ENCODE measurements at regions not wholly inside any gene's neighbourhood (a gene's known extent, or its start where the extent isn't known, plus 50 kb on each side); places are given as distances from the start of the nearest gene placed in this dataset.

GRCh38 chr10:121661451-121661851 lies 63.2 kb upstream of the FGFR2 start:
- no peaks in the 10 kb centered on the region for H3K4me1 ChIP-seq (ENCODE audit: control insufficient read depth, insufficient read depth, low read length)
- no peaks in the 10 kb centered on the region for H3K9me3 ChIP-seq (ENCODE audit: control insufficient read depth, insufficient read depth, low read length)
- no peak overlapping the region for H3K9ac ChIP-seq (ENCODE audit: low read depth, low read length)
- no peaks in the 10 kb centered on the region for H3K36me3 ChIP-seq (ENCODE audit: control insufficient read depth, insufficient read depth, low read length)
- H3K27ac ChIP-seq (ENCODE audit: low read depth, low read length): no peak overlapping the region
- H3K27me3 ChIP-seq (ENCODE audit: control insufficient read depth, insufficient read depth, low read length): no peaks in the 10 kb centered on the region
- no peak overlapping the region for H3K4me3 ChIP-seq (ENCODE audit: low read depth, low read length)

GRCh38 chr10:121659236-121659635 lies 61.0 kb upstream of the FGFR2 start:
- Histone ChIP-seq H3K27me3 (ENCODE audit: control insufficient read depth, insufficient read depth, low read length) (no peaks in the 10 kb centered on the region), H3K9me3 (ENCODE audit: control insufficient read depth, insufficient read depth, low read length) (no peaks in the 10 kb centered on the region), H3K36me3 (ENCODE audit: control insufficient read depth, insufficient read depth, low read length) (no peaks in the 10 kb centered on the region), H3K9ac (ENCODE audit: low read depth, low read length) (no peak overlapping the region), H3K4me1 (ENCODE audit: control insufficient read depth, insufficient read depth, low read length) (0 out of 2 replicates have a peak, but pooled peaks cover 3% of the 10 kb centered on the region), H3K27ac (ENCODE audit: low read depth, low read length) (no peak overlapping the region), H3K4me3 (ENCODE audit: low read depth, low read length) (no peak overlapping the region)

DNA sequence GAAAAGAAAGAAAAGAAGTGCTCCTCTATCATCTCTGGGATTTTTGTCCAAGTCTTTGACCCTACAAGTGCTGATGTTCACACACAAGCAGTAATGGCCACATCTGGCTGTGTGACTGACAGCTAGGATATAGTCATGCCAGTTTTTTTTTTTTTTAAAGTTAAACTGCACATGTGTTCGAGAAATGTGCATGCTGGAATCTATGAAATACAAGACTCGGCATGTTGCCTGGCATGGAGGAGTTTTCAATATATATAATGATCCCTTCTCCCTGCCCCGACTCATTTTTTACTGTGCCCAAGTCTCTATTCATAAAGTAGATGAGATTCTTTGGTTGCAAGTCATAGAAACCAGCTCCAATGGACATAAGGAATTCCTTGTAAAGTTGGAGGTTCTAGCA lies 60.4 kb upstream of the FGFR2 start:
- H3K27ac ChIP-seq (ENCODE audit: low read depth, low read length): no peak overlapping the region
- no peak overlapping the region for H3K4me3 ChIP-seq (ENCODE audit: low read depth, low read length)
- H3K9me3 ChIP-seq (ENCODE audit: control insufficient read depth, insufficient read depth, low read length): no peaks in the 10 kb centered on the region
- no peaks in the 10 kb centered on the region for H3K36me3 ChIP-seq (ENCODE audit: control insufficient read depth, insufficient read depth, low read length)
- no peaks in the 10 kb centered on the region for H3K27me3 ChIP-seq (ENCODE audit: control insufficient read depth, insufficient read depth, low read length)
- 0 out of 2 replicates have a peak, but pooled peaks cover 3% of the 10 kb centered on the region for H3K4me1 ChIP-seq (ENCODE audit: control insufficient read depth, insufficient read depth, low read length)
- no peak overlapping the region for H3K9ac ChIP-seq (ENCODE audit: low read depth, low read length)

GRCh38 chr10:121658111-121658510 lies 59.9 kb upstream of the FGFR2 start:
- H3K27me3 ChIP-seq (ENCODE audit: control insufficient read depth, insufficient read depth, low read length): no peaks in the 10 kb centered on the region
- no peaks in the 10 kb centered on the region for H3K36me3 ChIP-seq (ENCODE audit: control insufficient read depth, insufficient read depth, low read length)
- 0 out of 2 replicates have a peak, but pooled peaks cover 3% of the 10 kb centered on the region for H3K4me1 ChIP-seq (ENCODE audit: control insufficient read depth, insufficient read depth, low read length)

DNA sequence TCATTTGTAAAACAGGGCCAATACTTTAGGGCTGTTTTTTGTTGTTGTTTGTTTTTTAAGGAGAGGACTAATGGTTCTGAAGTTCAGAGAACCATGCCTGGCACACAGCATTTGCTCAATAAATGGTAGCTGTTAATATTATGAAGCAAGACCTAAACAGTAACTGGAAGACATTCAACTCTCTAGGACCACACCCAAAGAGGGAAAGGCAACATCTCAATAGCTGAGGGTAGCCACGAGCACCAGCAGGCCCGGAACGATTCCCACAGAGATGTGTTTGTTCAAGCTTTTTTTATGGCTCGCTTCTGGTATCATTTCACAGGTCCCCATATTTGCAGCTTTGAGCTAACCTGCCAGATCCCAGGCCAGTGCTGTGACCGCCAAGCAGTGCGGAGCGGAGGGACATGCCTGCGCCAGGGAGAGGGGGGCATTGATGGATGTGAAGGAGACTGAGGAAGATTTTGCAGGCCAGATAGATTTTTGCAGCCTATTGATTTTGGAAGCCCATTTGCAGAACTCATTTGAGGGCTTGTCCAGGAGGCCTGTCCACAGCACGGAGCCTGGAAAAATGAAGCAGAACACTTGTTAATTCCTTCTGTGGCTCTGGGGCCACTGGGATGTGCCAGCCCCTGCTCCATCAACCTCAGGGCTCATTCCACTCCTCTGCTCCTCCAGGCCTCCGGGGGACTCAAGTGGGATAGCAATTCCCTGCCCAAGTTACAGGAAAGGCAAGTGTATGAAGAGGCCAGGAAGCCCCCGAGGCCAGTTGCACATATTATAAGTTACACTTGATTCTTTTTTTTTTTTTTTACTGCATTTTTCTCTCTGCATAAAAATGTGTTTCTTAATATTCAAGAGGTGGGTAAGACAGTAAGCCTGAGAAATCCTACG lies 57.3 kb upstream of the FGFR2 start:
- no peak overlapping the region for H3K27ac ChIP-seq (ENCODE audit: low read depth, low read length)

More at GRCh38 chr10:121658111-121658510, 59.9 kb upstream of the FGFR2 start:
- Histone ChIP-seq H3K4me3 (ENCODE audit: low read depth, low read length) (no peak overlapping the region), H3K9ac (ENCODE audit: low read depth, low read length) (no peak overlapping the region), H3K27ac (ENCODE audit: low read depth, low read length) (no peak overlapping the region), H3K9me3 (ENCODE audit: control insufficient read depth, insufficient read depth, low read length) (no peaks in the 10 kb centered on the region)

GRCh38 chr10:121654021-121654545 lies 55.8 kb upstream of the FGFR2 start:
- 0 out of 2 replicates have a peak, but pooled peaks cover 3% of the 10 kb centered on the region for H3K4me1 ChIP-seq (ENCODE audit: control insufficient read depth, insufficient read depth, low read length)

More for the DNA sequence above, 57.3 kb upstream of the FGFR2 start:
- H3K9me3 ChIP-seq (ENCODE audit: control insufficient read depth, insufficient read depth, low read length): no peaks in the 10 kb centered on the region
- H3K36me3 ChIP-seq (ENCODE audit: control insufficient read depth, insufficient read depth, low read length): no peaks in the 10 kb centered on the region
- no peaks in the 10 kb centered on the region for H3K27me3 ChIP-seq (ENCODE audit: control insufficient read depth, insufficient read depth, low read length)
- 0 out of 2 replicates have a peak, but pooled peaks cover 3% of the 10 kb centered on the region for H3K4me1 ChIP-seq (ENCODE audit: control insufficient read depth, insufficient read depth, low read length)
- H3K4me3 ChIP-seq (ENCODE audit: low read depth, low read length): no peak overlapping the region
- no peak overlapping the region for H3K9ac ChIP-seq (ENCODE audit: low read depth, low read length)

DNA sequence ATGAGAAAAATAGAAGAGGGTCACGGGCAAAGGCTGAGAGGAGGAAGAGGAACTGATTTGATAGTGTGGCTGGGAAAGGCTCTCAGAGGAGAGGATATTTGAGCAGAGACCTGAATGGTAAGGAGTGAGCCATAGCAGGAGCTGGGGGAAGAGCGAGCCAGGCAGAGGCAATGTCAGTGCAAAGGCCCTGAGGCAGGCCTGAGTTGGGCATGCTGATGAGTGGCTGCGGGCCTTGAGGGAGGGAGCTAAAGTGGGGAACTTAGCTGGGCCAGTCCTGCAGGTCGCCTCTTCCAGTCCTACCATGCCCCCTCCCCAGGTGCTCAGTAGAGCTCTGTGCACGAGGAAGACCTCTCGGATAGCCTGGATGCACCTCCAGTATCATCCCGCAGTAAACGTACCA lies 55.4 kb upstream of the FGFR2 start:
- no peaks in the 10 kb centered on the region; the same call in 1 of the 2 replicates for H3K27me3 ChIP-seq (ENCODE audit: control insufficient read depth, insufficient read depth, low read length)
- H3K27ac ChIP-seq (ENCODE audit: low read depth, low read length): no peak overlapping the region
- H3K9me3 ChIP-seq (ENCODE audit: control insufficient read depth, insufficient read depth, low read length): no peaks in the 10 kb centered on the region
- 0 out of 2 replicates have a peak, but pooled peaks cover 3% of the 10 kb centered on the region for H3K4me1 ChIP-seq (ENCODE audit: control insufficient read depth, insufficient read depth, low read length)
- H3K4me3 ChIP-seq (ENCODE audit: low read depth, low read length): no peak overlapping the region
- H3K9ac ChIP-seq (ENCODE audit: low read depth, low read length): no peak overlapping the region
- H3K36me3 ChIP-seq (ENCODE audit: control insufficient read depth, insufficient read depth, low read length): no peaks in the 10 kb centered on the region

More at GRCh38 chr10:121654021-121654545, 55.8 kb upstream of the FGFR2 start:
- no peaks in the 10 kb centered on the region for H3K27me3 ChIP-seq (ENCODE audit: control insufficient read depth, insufficient read depth, low read length)
- H3K4me3 ChIP-seq (ENCODE audit: low read depth, low read length): no peak overlapping the region
- H3K27ac ChIP-seq (ENCODE audit: low read depth, low read length): no peak overlapping the region
- no peaks in the 10 kb centered on the region for H3K9me3 ChIP-seq (ENCODE audit: control insufficient read depth, insufficient read depth, low read length)
- H3K9ac ChIP-seq (ENCODE audit: low read depth, low read length): no peak overlapping the region
- H3K36me3 ChIP-seq (ENCODE audit: control insufficient read depth, insufficient read depth, low read length): no peaks in the 10 kb centered on the region

- H3K4me3 ChIP-seq (ENCODE audit: low read depth, low read length): no peak overlapping the region
- no peak overlapping the region for H3K27ac ChIP-seq (ENCODE audit: low read depth, low read length)
- 0 out of 2 replicates have a peak, but pooled peaks cover 8% of the 10 kb centered on the region for H3K4me1 ChIP-seq (ENCODE audit: control insufficient read depth, insufficient read depth, low read length)
- no peaks in the 10 kb centered on the region for H3K9me3 ChIP-seq (ENCODE audit: control insufficient read depth, insufficient read depth, low read length)
- H3K36me3 ChIP-seq (ENCODE audit: control insufficient read depth, insufficient read depth, low read length): no peaks in the 10 kb centered on the region
- no peaks in the 10 kb centered on the region; the same call in 1 of the 2 replicates for H3K27me3 ChIP-seq (ENCODE audit: control insufficient read depth, insufficient read depth, low read length)
- no peak overlapping the region for H3K9ac ChIP-seq (ENCODE audit: low read depth, low read length)
These were observed 50.2 kb upstream of the FGFR2 start for GRCh38 chr10:121648493-121648892.

DNA sequence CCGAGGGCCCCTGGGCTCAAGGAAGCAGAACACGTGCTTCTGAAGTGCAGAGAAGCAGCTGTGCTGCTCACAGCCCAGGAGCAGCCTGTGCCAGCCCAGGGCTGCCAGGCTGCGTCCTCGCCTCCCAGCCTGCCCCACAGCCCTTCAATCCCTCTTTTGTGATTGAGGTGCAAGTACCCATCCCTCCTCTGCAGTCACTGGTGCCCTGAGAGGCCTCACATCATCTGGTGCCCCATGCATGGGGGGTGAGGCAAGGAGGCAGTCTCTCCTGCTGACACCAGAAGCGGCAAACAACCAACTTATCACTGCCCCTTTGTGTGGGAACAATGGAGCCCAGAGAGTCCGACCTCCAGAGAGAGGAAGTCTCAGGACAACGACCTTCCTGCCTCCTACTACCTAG lies 49.8 kb upstream of the FGFR2 start:
- no peaks in the 10 kb centered on the region for H3K9me3 ChIP-seq (ENCODE audit: control insufficient read depth, insufficient read depth, low read length)
- H3K36me3 ChIP-seq (ENCODE audit: control insufficient read depth, insufficient read depth, low read length): no peaks in the 10 kb centered on the region
- H3K9ac ChIP-seq (ENCODE audit: low read depth, low read length): no peak overlapping the region
- 0 out of 2 replicates have a peak, but pooled peaks cover 8% of the 10 kb centered on the region for H3K4me1 ChIP-seq (ENCODE audit: control insufficient read depth, insufficient read depth, low read length)
- H3K4me3 ChIP-seq (ENCODE audit: low read depth, low read length): no peak overlapping the region
- H3K27ac ChIP-seq (ENCODE audit: low read depth, low read length): no peak overlapping the region
- H3K27me3 ChIP-seq (ENCODE audit: control insufficient read depth, insufficient read depth, low read length): no peaks in the 10 kb centered on the region; the same call in 1 of the 2 replicates
